Fibroblast of skin of left quadriceps (primary cell): ENCODE measurements at regions not wholly inside any gene's neighbourhood (a gene's known extent, or its start where the extent isn't known, plus 50 kb on each side); places are given as distances from the start of the nearest gene placed in this dataset.
"Not testable (repeated sequence)": the region's sequence is repeated elsewhere in the genome, so short reads cannot be mapped to it uniquely, and the experiment has no call there.

Source experiments
- DNase-seq, 2 experiments: peaks; one replicate each; pipeline ENCODE4 v3.0.0-alpha.2; 2013; ENCODE audit warnings: low read depth in 2 of 2

DNA sequence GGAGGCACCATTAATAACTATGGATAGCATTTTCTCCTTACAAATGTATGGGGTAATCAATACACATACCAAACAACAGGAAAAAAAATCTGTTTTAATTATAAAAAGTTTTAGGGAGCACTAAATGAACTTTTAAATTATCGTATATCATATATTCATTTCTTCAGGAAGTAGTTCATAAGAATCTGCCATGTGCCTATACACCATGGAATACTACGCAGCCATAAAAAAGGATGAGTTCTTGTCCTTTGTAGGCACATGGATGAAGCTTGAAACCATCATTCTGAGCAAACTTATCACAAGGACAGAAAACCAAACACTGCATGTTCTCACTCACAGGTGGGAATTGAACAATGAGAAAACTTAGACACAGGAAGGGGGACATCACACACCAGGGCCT, 162.1 kb upstream of the RASA1 start:
- DNase-seq = no peak

- no peak for DNase-seq
These were observed 157.9 kb upstream of the RASA1 start for GRCh38 chr5:87109746-87110145.

GRCh38 chr5:87110721-87111120, 157.0 kb upstream of the RASA1 start:
- DNase-seq = no peak

DNA sequence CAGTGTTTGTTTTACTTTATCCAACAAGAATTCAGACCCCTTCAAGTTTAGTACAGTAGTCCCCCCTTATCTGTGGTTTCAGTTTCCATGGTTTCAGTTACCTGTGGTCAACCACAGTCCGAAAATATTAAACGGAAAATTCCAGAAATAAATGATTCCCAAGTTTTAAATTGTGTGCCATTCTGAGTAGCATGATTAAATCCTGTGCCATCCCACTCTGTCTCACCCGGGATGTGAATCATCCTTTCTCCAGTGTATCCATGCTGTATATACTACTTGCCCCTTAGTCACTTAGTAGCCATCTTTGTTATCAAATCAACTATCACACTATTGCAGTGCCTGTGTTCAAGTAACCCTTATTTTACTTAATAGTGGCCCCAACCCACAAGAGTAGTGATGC, 153.8 kb upstream of the RASA1 start:
- peak; percentile 62 to 69 for DNase-seq

- no peak for DNase-seq
These were observed 153.1 kb upstream of the RASA1 start for GRCh38 chr5:87114631-87115030.

DNA sequence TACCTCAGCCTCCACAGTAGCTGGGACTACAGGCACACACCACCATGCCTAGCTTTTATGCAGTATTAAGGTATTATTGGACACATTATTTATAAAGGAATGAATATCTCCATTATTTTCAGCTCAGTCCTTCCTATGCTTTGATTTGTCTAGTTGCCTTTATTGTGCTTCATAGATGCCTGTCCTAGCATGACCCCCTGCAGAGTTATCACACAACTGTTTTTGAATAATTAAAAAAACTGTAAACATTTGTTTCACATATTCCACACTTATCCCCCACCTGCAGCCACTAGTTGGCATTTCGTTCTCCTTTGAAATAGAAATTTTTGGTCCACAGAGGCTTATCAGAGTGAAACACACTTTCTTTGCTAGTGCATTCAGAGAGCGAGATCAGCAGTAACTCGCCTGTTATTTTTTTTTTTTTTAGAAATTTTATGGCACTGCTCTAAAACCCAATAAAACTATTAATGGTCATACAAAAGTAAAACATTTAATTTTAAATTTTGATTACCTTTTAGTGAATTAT, 151.8 kb upstream of the RASA1 start:
- no peak for DNase-seq

DNA sequence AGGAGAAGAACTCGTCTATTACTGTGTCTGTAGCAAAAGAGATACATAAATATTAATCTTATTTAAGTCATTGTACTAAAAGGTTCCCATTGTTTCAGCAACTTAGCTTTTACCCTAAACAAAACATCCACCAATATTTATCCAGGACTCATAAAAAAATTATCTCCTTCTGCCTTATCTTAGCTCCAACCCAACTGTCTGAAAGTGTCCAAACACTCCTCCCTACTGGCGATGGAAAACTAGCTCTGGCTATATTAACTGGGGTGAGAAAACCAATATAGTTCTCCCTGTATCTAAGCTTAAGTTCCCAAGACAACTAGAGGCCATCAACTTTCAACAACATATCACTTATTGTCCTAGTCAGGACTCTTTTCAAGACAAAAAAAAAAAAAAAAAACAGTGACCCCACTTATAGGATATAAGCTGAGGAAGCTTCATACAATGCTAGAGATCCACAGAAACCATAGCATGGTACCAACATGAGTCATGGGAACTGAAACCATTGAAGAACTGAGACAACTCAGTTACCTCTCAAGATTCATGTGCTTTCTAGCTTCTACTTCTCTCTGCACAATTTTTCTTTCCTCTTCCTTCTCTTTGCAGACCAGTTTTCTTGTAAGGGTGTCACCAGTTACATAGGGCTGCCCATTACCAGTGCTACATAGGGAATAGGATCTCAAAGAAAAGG, 150.7 kb upstream of the RASA1 start:
- DNase-seq = no peak

DNA sequence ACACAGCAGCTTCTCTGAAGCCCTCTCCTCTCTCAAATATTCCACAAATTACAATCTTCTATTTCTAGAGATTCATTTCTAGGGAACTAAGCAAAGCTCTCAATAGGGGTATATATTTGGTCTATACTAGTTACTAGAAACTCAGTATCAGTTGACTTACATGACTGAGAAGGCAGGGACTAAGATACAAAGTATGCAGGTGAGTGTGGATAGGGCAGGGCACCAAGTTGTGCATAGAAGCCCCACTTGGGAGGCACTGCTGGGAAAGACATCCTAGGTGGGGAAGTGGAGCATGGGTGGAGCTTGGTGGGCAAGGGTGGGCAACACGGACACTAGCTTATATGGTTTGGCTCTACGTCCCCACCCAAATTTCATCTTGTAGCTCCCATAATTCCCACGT, 148.1 kb upstream of the RASA1 start:
- DNase-seq = no peak

DNA sequence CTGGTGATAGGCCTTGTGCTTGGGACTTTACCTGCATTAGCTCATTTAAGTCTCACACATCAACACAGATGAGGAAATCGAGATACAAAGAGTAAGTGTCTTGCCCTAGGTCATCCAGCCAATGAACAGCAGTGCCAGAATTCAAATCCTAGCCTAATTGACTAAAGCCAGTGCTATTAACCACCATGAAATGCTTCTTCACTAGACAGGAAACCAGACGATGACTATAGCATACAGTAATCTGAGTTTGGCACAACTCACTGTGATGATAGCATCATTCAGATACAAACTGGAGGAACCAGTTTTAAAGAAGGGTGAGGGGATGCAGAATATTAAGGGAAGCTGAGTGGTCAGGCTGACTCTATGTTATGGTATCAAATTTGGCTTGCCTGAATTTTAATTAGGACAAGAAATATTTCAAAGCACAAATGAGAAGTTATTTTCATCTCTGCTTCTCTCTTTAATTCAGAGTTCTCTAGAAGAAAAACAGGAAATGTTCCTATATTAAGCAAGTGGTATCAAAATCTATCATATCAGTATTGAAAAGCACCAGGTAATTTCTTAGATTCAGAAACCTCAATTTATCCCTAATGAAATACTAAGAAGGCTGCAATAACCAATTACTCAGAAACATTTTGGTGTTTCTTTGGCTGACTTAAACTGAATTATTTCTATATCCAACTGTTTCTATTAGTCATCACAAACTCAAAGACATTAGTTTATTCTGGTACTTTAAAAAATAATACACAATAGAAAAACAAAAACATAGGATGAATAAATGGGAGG, 147.0 kb upstream of the RASA1 start:
- peak; percentile 73 for DNase-seq

DNA sequence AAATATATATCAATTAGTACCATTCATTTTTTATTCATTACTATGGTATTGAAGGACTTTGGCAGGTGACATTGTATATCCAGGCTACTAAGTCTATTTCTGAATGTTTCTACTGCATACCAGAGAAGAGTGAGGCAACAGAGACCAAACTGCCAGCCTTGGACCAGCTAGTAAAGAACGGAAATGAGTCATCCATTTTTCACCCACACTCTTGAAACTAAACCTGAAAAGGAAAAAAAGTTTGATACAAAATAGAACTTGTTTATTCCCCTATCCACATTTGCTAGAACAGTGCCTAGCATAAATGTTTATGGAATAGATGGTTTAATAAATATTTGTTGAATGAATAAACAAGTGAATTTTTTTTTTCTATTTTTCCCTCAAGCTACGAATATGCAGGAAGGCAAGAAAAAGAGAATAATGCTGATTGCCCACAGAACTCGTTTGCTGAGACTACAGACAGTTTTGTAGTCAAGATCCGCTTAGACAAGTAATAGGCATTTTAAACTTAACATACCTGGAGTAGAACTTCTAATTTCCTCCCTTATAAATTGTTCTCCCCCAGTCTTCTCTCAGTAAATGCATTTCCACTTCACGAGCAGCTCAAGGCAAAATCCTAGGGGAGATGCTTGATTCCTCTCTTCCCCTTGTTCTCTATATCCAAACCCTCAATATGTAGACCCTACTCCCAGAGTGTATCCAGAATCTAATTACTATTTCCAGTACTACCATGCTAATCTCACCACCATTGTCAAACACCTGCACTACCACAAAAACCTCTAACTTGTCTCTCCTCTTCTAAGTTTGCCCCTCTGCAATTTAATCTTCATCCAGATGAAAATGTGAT, 146.2 kb upstream of the RASA1 start:
- DNase-seq = peak; percentile 59 to 63

- DNase-seq = no peak
These were observed 145.3 kb upstream of the RASA1 start for GRCh38 chr5:87122151-87122977.

GRCh38 chr5:87125766-87126165, 141.9 kb upstream of the RASA1 start:
- DNase-seq = peak in 1 of 2 experiments; percentile 36

GRCh38 chr5:87126869-87127268, 140.8 kb upstream of the RASA1 start:
- no peak for DNase-seq

DNA sequence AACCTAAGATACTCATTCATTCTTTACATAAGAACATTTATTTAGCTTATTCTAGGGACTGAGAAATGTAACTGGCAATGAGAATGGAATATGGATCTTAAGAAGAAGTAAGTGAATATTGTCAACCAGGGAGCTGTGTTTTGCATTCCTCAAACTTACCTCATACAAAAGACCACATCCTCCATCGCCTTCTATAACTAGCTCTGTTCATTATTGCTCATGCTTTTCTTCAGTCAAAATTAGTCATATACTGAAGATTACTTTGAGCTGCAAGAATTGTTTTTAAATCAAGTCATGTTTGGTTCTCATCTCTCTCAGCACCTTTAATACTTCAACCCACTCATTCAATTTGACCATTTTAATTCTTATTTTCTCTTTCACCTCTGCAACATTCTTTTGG, 140.3 kb upstream of the RASA1 start:
- peak; percentile 46 to 49 for DNase-seq

DNA sequence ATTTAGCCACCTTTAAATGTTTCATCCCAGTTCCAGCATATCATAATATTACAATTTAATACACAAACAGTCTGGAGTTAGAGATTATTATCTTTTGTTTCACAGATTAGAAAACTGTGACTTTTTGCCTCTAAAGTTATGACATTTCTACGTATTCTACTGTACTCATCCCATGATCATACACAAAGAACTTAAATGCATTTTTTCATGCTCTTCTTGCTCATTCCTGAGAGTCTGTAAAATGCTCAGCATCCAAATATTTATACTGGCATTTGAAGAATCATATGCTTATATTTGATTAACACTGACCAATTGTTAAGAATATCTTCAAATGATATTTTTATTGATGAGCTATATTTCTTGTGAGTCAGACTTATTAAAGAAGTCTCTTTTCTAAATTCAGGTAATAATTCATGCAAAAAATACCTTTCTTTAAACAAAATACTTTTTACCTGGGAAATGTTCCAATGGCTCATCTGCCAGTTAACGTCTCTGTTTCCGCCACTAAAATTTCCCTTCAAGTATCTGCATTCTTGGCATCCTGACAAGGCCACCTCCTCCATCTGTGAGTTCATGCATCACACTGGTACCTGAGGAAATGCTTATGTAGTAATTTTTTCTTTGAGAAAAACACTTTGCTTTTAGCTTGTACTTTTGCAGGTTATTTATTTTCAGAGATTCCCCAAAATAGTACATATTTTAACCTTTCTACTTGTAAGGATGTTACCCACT, 139.6 kb upstream of the RASA1 start:
- DNase-seq = no peak

DNA sequence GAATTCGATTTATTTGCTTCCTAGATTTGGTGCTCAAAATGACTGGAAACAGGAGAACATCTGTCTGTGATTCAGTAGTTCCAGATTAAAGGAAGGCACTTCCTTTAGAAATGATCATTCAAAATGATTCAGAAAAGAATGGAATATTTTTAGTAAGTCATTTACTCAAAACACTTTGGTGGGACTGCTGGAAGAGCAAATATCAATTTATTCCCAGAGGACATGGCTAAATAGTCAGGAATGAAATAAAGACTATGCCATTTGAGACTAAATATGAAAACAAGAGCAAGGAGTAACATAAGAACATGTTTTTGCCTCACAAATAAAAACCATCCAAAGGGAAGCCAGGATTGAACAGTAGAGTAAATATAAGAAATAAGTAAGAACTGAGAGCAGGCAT, 138.6 kb upstream of the RASA1 start:
- DNase-seq = no peak

DNA sequence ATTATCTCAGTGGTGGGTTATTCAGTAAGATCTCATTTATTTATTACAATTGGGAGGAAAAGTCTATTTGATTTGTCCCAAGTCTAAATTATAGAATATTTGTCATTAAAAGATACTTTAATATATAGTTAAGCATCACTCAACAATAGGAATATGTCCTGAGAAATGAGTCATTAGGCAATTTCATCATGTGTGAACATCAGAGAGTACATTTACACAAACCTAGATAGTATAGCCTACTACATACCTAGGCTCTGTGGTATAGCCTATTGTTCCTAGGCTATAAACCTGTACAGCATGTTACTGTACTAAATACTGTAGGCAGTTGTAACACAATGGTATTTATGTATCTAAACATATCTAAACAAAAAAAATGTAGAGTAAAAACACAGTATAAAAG, 135.0 kb upstream of the RASA1 start:
- DNase-seq = no peak

DNA sequence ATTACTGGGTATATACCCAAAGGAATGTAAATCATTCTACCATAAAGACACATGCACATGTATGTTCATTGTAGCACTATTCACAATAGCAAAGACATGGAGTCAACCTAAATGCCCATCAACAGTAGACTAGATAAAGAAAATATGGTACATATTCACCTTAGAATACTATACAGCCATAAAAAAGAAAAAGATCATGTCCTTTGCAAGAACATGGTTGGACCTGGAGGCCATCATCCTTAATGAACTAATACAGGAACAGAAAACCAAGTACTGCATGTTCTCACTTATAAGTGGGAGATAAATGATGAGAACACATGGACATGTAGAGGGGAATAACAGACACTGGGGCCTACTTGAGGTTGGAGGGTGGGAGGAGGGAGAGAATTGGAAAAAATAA, 133.2 kb upstream of the RASA1 start:
- DNase-seq = not testable (repeated sequence)

- DNase-seq = no peak
These were observed 131.6 kb upstream of the RASA1 start for GRCh38 chr5:87136096-87136495.

GRCh38 chr5:87136733-87137132, 130.9 kb upstream of the RASA1 start:
- no peak for DNase-seq

- DNase-seq = no peak
These were observed 130.4 kb upstream of the RASA1 start for GRCh38 chr5:87137283-87137682.
